Liver (tissue), 8 donors: ENCODE measurements at regions not wholly inside any gene's neighbourhood (a gene's known extent, or its start where the extent isn't known, plus 50 kb on each side); places are given as distances from the start of the nearest gene placed in this dataset.

Experiments used
- DNase-seq: peaks from one replicate; pipeline ENCODE4 v3.0.0-alpha.2; 2017; ENCODE audit warnings: low spot score
- H3K27ac ChIP-seq, 2 donors: one replicate each; pipeline ENCODE4 v1.7.0; 2013; ENCODE audit warnings: inconsistent platforms in 2 of 2, low read length in 2 of 2, control low read depth in 1 of 2, low read depth in 1 of 2, mild to moderate bottlenecking in 1 of 2
- H3K27me3 ChIP-seq, 4 donors: one replicate each; pipeline versions ENCODE4 v1.6.1 to v1.7.0; 2013; ENCODE audit warnings: low read length in 3 of 4, inconsistent platforms in 1 of 4, mild to moderate bottlenecking in 1 of 4, moderate library complexity in 1 of 4; ENCODE audit not compliant: control insufficient read depth in 4 of 4, insufficient read depth in 4 of 4
- H3K36me3 ChIP-seq, 4 donors: one replicate each; pipeline versions ENCODE4 v1.6.1 to v1.7.0; 2013; ENCODE audit warnings: low read length in 3 of 4, mild to moderate bottlenecking in 3 of 4, low read depth in 1 of 4, moderate library complexity in 1 of 4; ENCODE audit not compliant: control insufficient read depth in 4 of 4, insufficient read depth in 3 of 4
- H3K4me1 ChIP-seq, 4 donors: one replicate each; pipeline versions ENCODE4 v1.6.1 to v1.7.0; 2013; ENCODE audit warnings: low read length in 3 of 4, mild to moderate bottlenecking in 3 of 4, moderate library complexity in 1 of 4; ENCODE audit not compliant: control insufficient read depth in 4 of 4, insufficient read depth in 4 of 4
- H3K4me3 ChIP-seq, 3 donors: one replicate each; pipeline versions ENCODE4 v1.6.1 to v1.7.0; 2013; ENCODE audit warnings: low read length in 3 of 3, control low read depth in 1 of 3, low read depth in 1 of 3, mild to moderate bottlenecking in 1 of 3
- H3K9ac ChIP-seq, 2 donors: one replicate each; pipeline ENCODE4 v1.7.0; 2013; ENCODE audit warnings: low read length in 2 of 2, mild to moderate bottlenecking in 2 of 2, moderate library complexity in 2 of 2, control low read depth in 1 of 2, low read depth in 1 of 2
- H3K9me3 ChIP-seq, 4 donors: one replicate each; pipeline versions ENCODE4 v1.6.1 to v1.7.0; 2013; ENCODE audit warnings: low read length in 3 of 4; ENCODE audit not compliant: control insufficient read depth in 4 of 4
- CTCF ChIP-seq: fragments of 150-350 bp; IDR thresholded peaks from 2 replicates; pipeline ENCODE4 v1.5.1; 2017; ENCODE audit warnings: improper control_type of control experiment, low read depth, low read length; ENCODE audit not compliant: missing input control
- FOXA1 ChIP-seq: IDR thresholded peaks from 2 replicates; pipeline ENCODE4 v1.6.1; 2016; ENCODE audit warnings: antibody characterized with exemption
- FOXA2 ChIP-seq: IDR thresholded peaks from 2 replicates; pipeline ENCODE4 v1.6.1; 2016; ENCODE audit warnings: antibody characterized with exemption
- GABPA ChIP-seq, 2 donors: IDR thresholded peaks in 1 of 2; conservative IDR thresholded peaks in 1 of 2; 2 replicates each; pipeline ENCODE4 v1.6.1; 2016; ENCODE audit warnings: antibody characterized with exemption in 2 of 2, mild to moderate bottlenecking in 1 of 2, moderate library complexity in 1 of 2
- HNF4A ChIP-seq, 2 donors: conservative IDR thresholded peaks; 2 replicates each; pipeline ENCODE4 v1.6.1; 2016; ENCODE audit warnings: antibody characterized with exemption in 2 of 2, mild to moderate bottlenecking in 2 of 2
- HNF4G ChIP-seq: IDR thresholded peaks from 2 replicates; pipeline ENCODE4 v1.6.1; 2016; ENCODE audit warnings: antibody characterized with exemption
- JUND ChIP-seq, 2 donors: IDR thresholded peaks; 2 replicates each; pipeline ENCODE4 v1.6.1; 2016; ENCODE audit warnings: antibody characterized with exemption in 2 of 2
- NR2F2 ChIP-seq: IDR thresholded peaks from 2 replicates; pipeline ENCODE4 v1.6.1; 2016; ENCODE audit warnings: antibody characterized with exemption
- RAD21 ChIP-seq, 2 donors: IDR thresholded peaks; 2 replicates each; pipeline ENCODE4 v1.6.1; 2016; ENCODE audit warnings: antibody characterized with exemption in 2 of 2, mild to moderate bottlenecking in 2 of 2
- REST ChIP-seq: IDR thresholded peaks from 2 replicates; pipeline ENCODE4 v1.6.1; 2016; ENCODE audit warnings: antibody characterized with exemption, mild to moderate bottlenecking
- RXRA ChIP-seq, 2 donors: IDR thresholded peaks; 2 replicates each; pipeline ENCODE4 v1.6.1; 2017 to 2018; ENCODE audit warnings: antibody characterized with exemption in 2 of 2, mild to moderate bottlenecking in 1 of 2
- TAF1 ChIP-seq: conservative IDR thresholded peaks from 2 replicates; pipeline ENCODE4 v1.6.1; 2016; ENCODE audit warnings: antibody characterized with exemption, mild to moderate bottlenecking
- YY1 ChIP-seq: IDR thresholded peaks from 2 replicates; pipeline ENCODE4 v1.6.1; 2016; ENCODE audit warnings: antibody characterized with exemption, mild to moderate bottlenecking
- WGBS: extraction: QIAGEN DNeasy Blood & Tissue Kit; methylation state at CpG from one replicate; pipeline ENCODE4 v1.1.7; 2013; 5-methylcytosine and 5-hydroxymethylcytosine counted together
- TF ChIP-seq, protein P1 (sequence below): IDR thresholded peaks from 2 replicates; pipeline ENCODE4 v1.6.1; 2016; ENCODE audit warnings: antibody characterized with exemption
- donor health status: healthy.
- donor health status: healthy.
- donor health status: healthy.
- donor health status: healthy.
- donor health status: healthy.

DNA sequence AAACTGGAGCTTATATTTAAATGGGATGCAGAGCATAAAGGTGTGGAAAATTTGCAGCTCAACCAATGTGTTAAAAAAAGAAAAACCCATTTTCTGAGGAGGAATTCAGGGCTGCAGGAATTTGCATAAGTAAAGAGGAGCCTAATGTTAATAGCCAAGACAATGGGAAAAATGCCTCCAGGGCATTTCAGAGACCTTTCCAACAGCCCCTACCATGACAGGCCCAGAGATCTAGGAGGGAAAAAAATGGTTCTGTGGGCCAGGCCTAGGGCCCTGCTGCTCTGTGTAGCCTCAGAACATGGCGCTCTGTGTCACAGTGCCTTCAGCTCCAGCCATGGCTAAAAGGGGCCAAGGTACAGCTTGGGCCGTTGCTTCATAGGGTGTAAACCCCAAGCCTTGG is 719.7 kb upstream of the ACVR2A start:
- TF ChIP-seq CTCF (no peak), HNF4A (conservative IDR thresholded peaks at IDR 0.05) (no peak), NR2F2 (no peak), GABPA (IDR thresholded peaks at IDR 0.05 in 1 of 2, conservative IDR thresholded peaks at IDR 0.05 in 1 of 2) (no peak), FOXA2 (no peak), YY1 (no peak)
- no peak overlapping the region for H3K9ac ChIP-seq
- H3K27me3 ChIP-seq: no peaks in the 10 kb centered on the region
- 87% methylated on average over 2 of the region's 2 CpGs for WGBS
- H3K36me3 ChIP-seq: no peaks in the 10 kb centered on the region
- DNase-seq: no peak
- no peak overlapping the region for H3K4me3 ChIP-seq
- no peaks in the 10 kb centered on the region for H3K4me1 ChIP-seq
- H3K9me3 ChIP-seq: peaks cover 0 to 6% (median 2%) of the 10 kb centered on the region in 4 donors
- no peak overlapping the region for H3K27ac ChIP-seq

- Histone ChIP-seq H3K27me3 (no peaks in the 10 kb centered on the region), H3K9me3 (peaks cover 0 to 6% (median 2%) of the 10 kb centered on the region in 4 donors), H3K9ac (no peak overlapping the region), H3K36me3 (no peaks in the 10 kb centered on the region), H3K4me1 (no peaks in the 10 kb centered on the region), H3K4me3 (no peak overlapping the region), H3K27ac (no peak overlapping the region)
- TF ChIP-seq, protein P1, sequence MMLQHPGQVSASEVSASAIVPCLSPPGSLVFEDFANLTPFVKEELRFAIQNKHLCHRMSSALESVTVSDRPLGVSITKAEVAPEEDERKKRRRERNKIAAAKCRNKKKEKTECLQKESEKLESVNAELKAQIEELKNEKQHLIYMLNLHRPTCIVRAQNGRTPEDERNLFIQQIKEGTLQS: no peak
- TF ChIP-seq RAD21 (IDR thresholded peaks at IDR 0.05): no peak
- no peak for TF ChIP-seq FOXA1
- TF ChIP-seq CTCF: no peak
- TF ChIP-seq REST: no peak
- TF ChIP-seq TAF1: no peak
- TF ChIP-seq JUND (IDR thresholded peaks at IDR 0.05): no peak
- TF ChIP-seq HNF4A (conservative IDR thresholded peaks at IDR 0.05): no peak
- no peak for TF ChIP-seq FOXA2
- TF ChIP-seq HNF4G: no peak
- TF ChIP-seq YY1: no peak
- no peak for TF ChIP-seq RXRA (IDR thresholded peaks at IDR 0.05)
- WGBS: 82% methylated on average over 3 of the region's 3 CpGs
- no peak for DNase-seq
Measured at GRCh38 chr2:147122944-147123343, 721.9 kb upstream of the ACVR2A start.
